OCI-LY7 (cell line): ENCODE measurements at regions not wholly inside any gene's neighbourhood (a gene's known extent, or its start where the extent isn't known, plus 50 kb on each side); places are given as distances from the start of the nearest gene placed in this dataset.

ENCODE experiments used
- CTCF ChIP-seq: fragments of 200-600 bp; sonication (generic); conservative IDR thresholded peaks from 2 replicates; pipeline ENCODE4 v1.5.1; 2014; ENCODE audit warnings: mild to moderate bottlenecking, antibody characterized with exemption, low read length, moderate library complexity, mixed read lengths
- EZH2phosphoT487 ChIP-seq: fragments of 200-600 bp; sonication (generic); IDR thresholded peaks from 2 replicates; pipeline ENCODE4 v1.6.1; 2018; ENCODE audit warnings: low read depth, borderline replicate concordance, mild to moderate bottlenecking, mixed run types, antibody characterized with exemption, low read length, moderate library complexity, mixed read lengths

DNA sequence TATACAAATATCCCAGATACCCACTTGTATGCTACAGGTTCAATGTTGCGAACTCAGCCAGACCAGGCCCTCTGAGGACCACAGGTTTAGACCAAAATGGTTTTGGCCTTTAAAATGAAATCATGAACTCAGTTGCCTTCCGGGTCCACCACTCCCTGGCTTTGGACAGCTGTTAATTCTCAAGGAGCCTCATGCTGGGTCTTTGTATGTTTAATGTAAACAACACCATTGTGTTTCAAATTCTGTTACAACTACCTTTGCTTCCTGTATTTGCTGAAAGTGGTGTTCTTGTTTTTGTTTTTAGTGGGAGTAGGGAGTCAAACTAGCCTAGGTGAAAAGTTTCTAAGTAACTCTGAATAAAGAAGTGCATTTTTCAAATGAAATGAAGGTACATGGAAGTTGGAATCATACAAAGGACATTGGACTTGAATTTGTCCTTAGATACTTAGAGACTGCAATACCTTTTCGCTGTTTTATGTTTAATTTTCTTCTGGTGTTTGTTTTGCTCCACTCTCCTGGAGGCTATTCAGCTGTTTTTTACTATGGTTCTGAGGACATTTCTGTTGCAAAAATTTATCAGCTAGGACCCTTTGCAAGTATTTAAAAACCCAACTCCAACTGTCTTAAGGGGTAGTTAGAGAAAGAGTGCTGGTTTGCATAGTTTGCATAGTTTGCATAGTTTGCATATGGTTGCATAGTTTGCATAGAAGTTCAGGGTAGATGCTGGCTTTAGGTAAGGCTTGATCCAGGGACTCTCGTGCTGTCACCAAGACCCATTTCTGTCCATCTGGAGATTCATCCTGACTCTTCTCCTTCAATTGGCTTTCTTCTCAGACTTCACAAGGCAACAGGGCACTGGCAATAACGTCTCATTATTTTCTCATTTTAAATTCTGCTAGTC is 70.1 kb downstream of the MID1IP1 start:
- TF ChIP-seq CTCF: no peak
- no peak for TF ChIP-seq EZH2phosphoT487
